Activated T-cell treated with anti-CD3 and anti-CD28 coated beads, Interleukin-2, amount 50 U/mL, for 72 hours (primary cell): ENCODE measurements at regions not wholly inside any gene's neighbourhood (a gene's known extent, or its start where the extent isn't known, plus 50 kb on each side); places are given as distances from the start of the nearest gene placed in this dataset.
"Not testable (repeated sequence)": the region's sequence is repeated elsewhere in the genome, so short reads cannot be mapped to it uniquely, and the experiment has no call there.

Source experiments
- ATAC-seq, 2 donors: fragments of 150-1000 bp; cut with Tn5 transposase; replicated peaks in 1 of 2; 2 replicates each; pipeline ENCODE4 v1.10.0; 2021; ENCODE audit warnings: moderate library complexity in 2 of 2, mild to moderate bottlenecking in 1 of 2
- DNase-seq, 2 donors: peaks; one replicate each; pipeline ENCODE4 v3.0.0; 2021 to 2022; ENCODE audit warnings: mixed read lengths in 1 of 2
- H3K27ac Mint-ChIP-seq: one replicate; pipeline ENCODE4 v1.8.0; 2022; ENCODE audit warnings: mild to moderate bottlenecking, moderate library complexity, mixed read lengths
- H3K27me3 Mint-ChIP-seq: one replicate; pipeline ENCODE4 v1.8.0; 2022; ENCODE audit warnings: low read depth, mixed read lengths
- H3K36me3 Mint-ChIP-seq, 2 donors: one replicate each; pipeline ENCODE4 v1.8.0; 2022; ENCODE audit warnings: mixed read lengths in 2 of 2, mild to moderate bottlenecking in 1 of 2; ENCODE audit not compliant: insufficient read depth in 2 of 2
- H3K4me1 Mint-ChIP-seq: one replicate; pipeline ENCODE4 v1.8.0; 2022; ENCODE audit warnings: low read depth, mixed read lengths
- H3K4me3 Mint-ChIP-seq, 2 donors: one replicate each; pipeline ENCODE4 v1.8.0; 2022; ENCODE audit warnings: mild to moderate bottlenecking in 2 of 2, mixed read lengths in 2 of 2, moderate library complexity in 2 of 2
- H3K9me3 Mint-ChIP-seq, 2 donors: one replicate each; pipeline ENCODE4 v1.8.0; 2022; ENCODE audit warnings: mixed read lengths in 2 of 2

- not testable (repeated sequence) for DNase-seq, H3K36me3 Mint-ChIP-seq, H3K27me3 Mint-ChIP-seq, ATAC-seq, H3K9me3 Mint-ChIP-seq
- Mint-ChIP-seq H3K4me3 (peak overlapping the region; percentile 33 to 40), H3K4me1 (peaks cover 61% of the 10 kb centered on the region), H3K27ac (peak overlapping the region; percentile 72)
Observed at GRCh38 chr17:51429938-51430337, 169.6 kb downstream of the UTP18 start.

DNA sequence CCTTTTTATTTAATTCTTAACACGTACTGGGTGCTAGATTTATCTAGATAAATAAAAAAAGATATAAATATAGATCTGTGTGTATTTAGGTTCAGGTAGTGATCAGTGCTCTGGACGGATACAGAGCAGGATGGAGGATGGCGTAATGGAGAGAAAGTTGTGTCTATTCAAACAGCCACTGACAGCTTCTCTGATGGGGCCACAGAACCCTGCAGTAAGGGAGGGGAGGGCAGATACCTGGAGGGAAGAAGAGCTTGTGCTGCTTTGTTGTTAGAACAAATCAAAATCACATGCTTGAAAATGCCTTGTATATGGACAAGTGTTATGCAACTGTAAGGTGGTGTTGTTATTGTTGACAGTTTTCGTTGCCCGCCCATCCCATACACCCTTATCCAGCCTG lies 170.2 kb downstream of the UTP18 start:
- peak overlapping the region; percentile 72 for H3K27ac Mint-ChIP-seq
- H3K9me3 Mint-ChIP-seq, result no peaks in the 10 kb centered on the region
- peaks cover 67% of the 10 kb centered on the region for H3K4me1 Mint-ChIP-seq
- DNase-seq (no peak), ATAC-seq (no peak)
- H3K36me3 Mint-ChIP-seq, result peaks cover under 1 to 1% of the 10 kb centered on the region in 2 donors
- no peaks in the 10 kb centered on the region for H3K27me3 Mint-ChIP-seq
- peak overlapping the region; percentile 33 to 40 for H3K4me3 Mint-ChIP-seq

GRCh38 chr17:51434434-51435170 lies 174.3 kb downstream of the UTP18 start:
- Mint-ChIP-seq H3K27ac (no peak overlapping the region), H3K27me3 (no peaks in the 10 kb centered on the region), H3K9me3 (no peaks in the 10 kb centered on the region), H3K36me3 (no peaks in the 10 kb centered on the region), H3K4me1 (peaks cover 41% of the 10 kb centered on the region), H3K4me3 (peak overlapping the region in 1 of 2 donors; percentile 4)
- ATAC-seq, result no peak
- no peak for DNase-seq

DNA sequence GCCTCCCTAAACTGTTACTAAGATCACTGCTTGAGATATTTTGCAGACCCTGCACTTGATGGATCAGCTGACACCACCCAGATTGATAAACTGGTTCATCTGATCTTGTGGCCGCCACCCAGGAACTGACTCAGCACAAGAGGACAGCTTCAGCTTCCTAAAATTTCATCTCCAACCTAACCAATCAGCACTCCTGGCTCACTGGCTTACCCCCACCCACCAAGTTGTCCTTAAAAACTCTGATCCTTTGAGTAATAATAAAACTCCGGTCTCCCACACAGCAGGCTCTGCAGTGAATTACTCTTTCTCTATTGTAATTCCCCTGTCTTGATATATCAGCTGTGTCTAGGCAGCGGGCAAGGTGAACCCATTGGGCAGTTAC lies 174.8 kb downstream of the UTP18 start:
- Mint-ChIP-seq H3K4me3 (peak overlapping the region in 1 of 2 donors; percentile 51), H3K4me1 (peaks cover 39% of the 10 kb centered on the region), H3K27me3 (no peaks in the 10 kb centered on the region), H3K27ac (no peak overlapping the region), H3K9me3 (no peaks in the 10 kb centered on the region), H3K36me3 (no peaks in the 10 kb centered on the region)
- DNase-seq, result peak in 1 of 2 donors; percentile 31
- peak; percentile 40 to 76 for ATAC-seq

- ATAC-seq, result peak; percentile 63 to 84
- Mint-ChIP-seq H3K27ac (no peak overlapping the region), H3K9me3 (no peaks in the 10 kb centered on the region), H3K27me3 (no peaks in the 10 kb centered on the region), H3K36me3 (no peaks in the 10 kb centered on the region), H3K4me3 (peak overlapping the region in 1 of 2 donors; percentile 51), H3K4me1 (peaks cover 34% of the 10 kb centered on the region)
- peak; percentile 46 to 57 for DNase-seq
Observed at GRCh38 chr17:51435641-51436091, 175.3 kb downstream of the UTP18 start.

DNA sequence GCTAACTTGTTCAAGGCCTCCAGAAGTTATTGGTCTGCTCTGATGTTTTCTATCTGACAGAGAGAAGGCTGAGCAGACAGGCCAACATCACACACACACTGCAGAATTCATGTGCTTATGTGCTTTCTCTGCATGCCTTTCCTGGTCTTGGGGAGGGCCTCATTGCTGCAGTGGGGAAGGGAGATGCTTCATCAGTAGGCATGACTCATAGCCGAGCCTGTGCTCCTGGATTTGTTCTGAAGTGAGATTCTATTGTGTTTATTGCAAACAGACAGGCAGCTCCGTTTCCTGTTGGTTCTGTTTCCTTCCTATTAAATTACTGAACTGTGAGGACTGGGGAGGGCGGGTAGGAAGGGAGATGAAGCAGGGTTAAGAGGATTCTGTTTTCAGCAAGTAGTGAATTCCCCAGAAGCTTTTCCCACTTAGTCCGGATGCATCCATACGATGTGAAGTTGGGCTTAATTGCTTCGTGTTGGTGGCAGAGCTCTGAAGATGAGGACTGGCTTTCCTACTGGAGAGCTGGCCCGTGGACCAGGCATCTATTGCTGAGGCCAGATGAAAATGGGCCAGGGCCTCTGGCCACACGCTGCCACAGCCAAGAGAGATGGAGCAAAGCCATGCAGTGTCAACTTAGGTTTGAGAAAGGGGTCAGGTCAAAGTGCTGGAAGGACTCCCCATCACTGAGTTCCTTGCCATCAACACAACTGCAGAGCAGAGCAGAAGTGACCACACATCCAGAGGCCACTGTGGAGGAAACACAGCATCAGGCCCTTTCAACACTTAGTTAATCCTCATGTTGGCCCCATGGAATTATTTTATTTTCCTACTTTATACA lies 179.3 kb downstream of the UTP18 start:
- H3K4me1 Mint-ChIP-seq, result peaks cover 19% of the 10 kb centered on the region
- peaks cover 0 to 3% of the 10 kb centered on the region in 2 donors for H3K9me3 Mint-ChIP-seq
- no peaks in the 10 kb centered on the region for H3K27me3 Mint-ChIP-seq
- no peak overlapping the region for H3K27ac Mint-ChIP-seq
- peaks cover 0 to 2% of the 10 kb centered on the region in 2 donors for H3K36me3 Mint-ChIP-seq
- no peak for ATAC-seq
- no peak for DNase-seq
- H3K4me3 Mint-ChIP-seq, result no peak overlapping the region

- H3K27ac Mint-ChIP-seq, result no peak overlapping the region
- peaks cover 13% of the 10 kb centered on the region for H3K4me1 Mint-ChIP-seq
- H3K4me3 Mint-ChIP-seq, result no peak overlapping the region
- no peak for DNase-seq
- no peaks in the 10 kb centered on the region for H3K27me3 Mint-ChIP-seq
- peaks cover 0 to 3% of the 10 kb centered on the region in 2 donors for H3K9me3 Mint-ChIP-seq
- no peak for ATAC-seq
- H3K36me3 Mint-ChIP-seq, result peaks cover 0 to 2% of the 10 kb centered on the region in 2 donors
Observed at GRCh38 chr17:51441431-51441830, 181.1 kb downstream of the UTP18 start.

DNA sequence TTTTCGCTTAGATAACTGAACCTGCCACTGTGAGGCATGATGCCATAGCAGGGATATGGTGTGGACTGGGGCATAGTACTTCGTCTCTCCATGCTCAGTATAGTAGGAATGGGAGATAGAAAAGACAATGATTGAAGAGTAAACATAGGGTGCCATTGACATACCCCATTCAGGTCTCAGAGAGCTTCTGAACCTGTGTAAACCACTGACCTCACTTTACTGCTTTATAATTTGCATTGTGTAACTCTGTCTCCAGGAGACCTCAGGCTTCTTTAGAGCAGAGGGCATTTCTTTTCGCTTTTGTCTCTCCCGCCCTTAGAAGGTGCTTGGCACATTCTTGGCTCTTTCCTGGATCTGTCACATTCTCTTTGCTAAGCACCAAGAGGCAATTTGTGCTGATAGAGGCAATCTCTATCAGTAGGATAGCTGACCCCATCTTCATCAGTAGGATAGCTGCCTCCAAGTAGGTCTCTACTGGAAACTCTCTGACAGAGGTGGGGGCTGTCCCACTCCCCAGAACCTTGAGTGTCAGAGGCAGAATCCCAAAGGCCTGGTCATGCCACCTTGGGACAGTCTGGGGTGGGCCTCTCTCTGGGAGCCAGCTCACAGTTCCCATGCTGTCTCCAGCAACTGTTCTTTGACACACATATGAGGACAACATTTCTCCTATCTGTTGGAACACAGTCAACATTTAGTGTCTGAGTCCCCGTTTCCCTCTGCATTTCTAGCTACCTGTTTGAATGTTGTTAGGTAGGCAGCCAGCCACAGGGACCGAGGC lies 181.9 kb downstream of the UTP18 start:
- no peak overlapping the region for H3K4me3 Mint-ChIP-seq
- H3K4me1 Mint-ChIP-seq, result peaks cover 14% of the 10 kb centered on the region
- ATAC-seq, result no peak
- H3K36me3 Mint-ChIP-seq, result peaks cover 0 to 2% of the 10 kb centered on the region in 2 donors
- DNase-seq, result no peak
- peaks cover 0 to 3% of the 10 kb centered on the region in 2 donors for H3K9me3 Mint-ChIP-seq
- no peak overlapping the region for H3K27ac Mint-ChIP-seq
- H3K27me3 Mint-ChIP-seq, result no peaks in the 10 kb centered on the region

DNA sequence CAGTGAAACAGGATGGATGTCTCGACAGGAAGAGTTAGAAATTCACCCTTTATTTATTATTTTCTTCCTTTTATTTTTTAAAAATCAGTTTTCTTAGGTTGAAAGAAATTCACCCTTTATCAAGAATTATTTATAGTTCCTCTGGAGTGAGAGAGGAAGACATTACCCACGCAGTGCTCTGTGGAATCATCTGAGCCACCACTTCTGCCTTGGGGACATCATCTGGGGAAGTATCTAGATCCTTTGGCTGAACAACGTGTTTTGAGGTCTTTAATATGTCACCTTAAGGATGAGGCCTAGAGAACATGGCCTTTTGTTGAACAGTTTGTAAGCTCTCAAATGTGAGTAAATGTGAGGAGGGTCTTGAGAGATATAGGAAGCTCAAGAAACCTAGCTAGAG lies 183.3 kb downstream of the UTP18 start:
- Mint-ChIP-seq H3K27ac (no peak overlapping the region), H3K4me3 (no peak overlapping the region), H3K27me3 (no peaks in the 10 kb centered on the region), H3K4me1 (peaks cover 14% of the 10 kb centered on the region), H3K9me3 (peaks cover 5% of the 10 kb centered on the region in 2 donors), H3K36me3 (peaks cover 2% of the 10 kb centered on the region in 2 donors)
- ATAC-seq (no peak), DNase-seq (no peak)

DNA sequence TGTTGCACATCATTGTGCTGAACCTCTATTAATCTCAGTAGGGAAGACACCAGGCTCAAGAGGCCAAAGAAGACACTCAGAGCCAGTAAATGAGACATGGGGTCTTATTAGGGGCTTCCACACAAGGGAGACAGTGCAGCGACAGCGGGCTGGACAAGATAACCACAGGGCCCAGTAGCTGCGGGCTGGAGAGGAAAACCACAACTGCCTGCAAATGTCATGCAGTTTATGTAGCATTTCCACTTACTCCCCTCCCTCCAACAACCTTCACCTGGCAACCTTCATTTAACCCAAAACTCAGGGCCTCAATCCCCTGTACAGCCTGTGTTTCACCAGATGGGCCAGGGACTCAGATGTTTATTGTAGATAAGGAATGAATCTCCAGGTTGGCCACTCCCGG lies 185.6 kb downstream of the UTP18 start:
- peaks cover 5% of the 10 kb centered on the region for H3K4me1 Mint-ChIP-seq
- no peaks in the 10 kb centered on the region for H3K27me3 Mint-ChIP-seq
- ATAC-seq, result no peak

DNA sequence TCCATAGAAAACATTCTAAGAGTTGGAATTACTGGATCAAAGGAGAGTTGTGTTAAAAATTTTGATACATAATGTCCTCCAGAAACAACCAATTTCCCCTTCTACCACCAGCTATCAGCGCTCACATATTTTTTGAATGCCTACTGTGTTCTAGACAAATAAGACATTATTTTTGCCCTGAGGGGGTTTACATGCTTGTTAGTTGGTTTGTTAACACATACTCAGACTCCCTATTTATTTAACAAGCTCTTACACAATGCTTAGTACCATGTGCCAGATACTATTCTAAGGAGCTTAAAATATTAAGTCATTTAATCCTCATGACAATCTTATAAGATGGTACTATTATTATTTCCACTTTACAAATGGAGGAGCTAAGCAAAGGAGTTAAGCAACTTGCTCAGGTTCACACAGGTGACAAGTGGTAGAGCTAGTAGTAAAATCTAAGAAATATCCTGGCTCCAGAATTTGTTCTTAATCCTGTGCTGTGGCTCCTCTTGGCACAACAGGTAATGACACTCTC lies 194.2 kb downstream of the UTP18 start:
- Mint-ChIP-seq H3K4me3 (no peak overlapping the region), H3K36me3 (no peaks in the 10 kb centered on the region), H3K27me3 (no peaks in the 10 kb centered on the region), H3K27ac (no peak overlapping the region), H3K4me1 (no peaks in the 10 kb centered on the region), H3K9me3 (no peaks in the 10 kb centered on the region)
- DNase-seq (no peak), ATAC-seq (no peak)

More for the DNA sequence above, 185.6 kb downstream of the UTP18 start:
- peaks cover 2% of the 10 kb centered on the region in 2 donors for H3K36me3 Mint-ChIP-seq
- H3K9me3 Mint-ChIP-seq, result peaks cover 6% of the 10 kb centered on the region in 2 donors
- no peak overlapping the region for H3K27ac Mint-ChIP-seq
- no peak for DNase-seq
- H3K4me3 Mint-ChIP-seq, result no peak overlapping the region

DNA sequence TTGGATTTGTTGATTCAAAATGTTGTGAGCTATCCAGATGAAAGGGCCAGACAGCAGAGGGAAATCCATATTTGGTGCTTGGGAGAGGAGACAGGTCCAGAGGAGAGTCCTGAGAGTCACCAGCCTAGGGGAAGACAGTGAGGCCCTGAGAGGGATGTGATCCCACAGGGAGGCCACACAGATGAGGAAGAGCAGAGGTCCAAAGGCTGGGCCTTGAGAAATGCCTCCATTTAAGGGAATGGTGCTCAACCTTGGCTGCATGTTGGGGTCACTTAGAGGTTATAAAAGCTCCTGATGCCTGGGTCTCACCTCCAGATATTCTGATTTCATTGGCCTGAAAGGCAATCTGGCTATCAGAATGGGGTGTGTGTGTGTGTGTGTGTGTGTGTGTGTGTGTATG lies 194.9 kb downstream of the UTP18 start:
- no peaks in the 10 kb centered on the region for H3K36me3 Mint-ChIP-seq
- H3K27ac Mint-ChIP-seq, result no peak overlapping the region
- no peaks in the 10 kb centered on the region for H3K9me3 Mint-ChIP-seq
- DNase-seq, result no peak
- H3K4me3 Mint-ChIP-seq, result no peak overlapping the region
- no peaks in the 10 kb centered on the region for H3K4me1 Mint-ChIP-seq
- no peaks in the 10 kb centered on the region for H3K27me3 Mint-ChIP-seq
- ATAC-seq, result no peak
